ENCODE measurements at regions not wholly inside any gene's neighbourhood (a gene's known extent, or its start where the extent isn't known, plus 50 kb on each side); places are given as distances from the start of the nearest gene placed in this dataset.
"Not testable (repeated sequence)": the region's sequence is repeated elsewhere in the genome, so short reads cannot be mapped to it uniquely, and the experiment has no call there.

DNA sequence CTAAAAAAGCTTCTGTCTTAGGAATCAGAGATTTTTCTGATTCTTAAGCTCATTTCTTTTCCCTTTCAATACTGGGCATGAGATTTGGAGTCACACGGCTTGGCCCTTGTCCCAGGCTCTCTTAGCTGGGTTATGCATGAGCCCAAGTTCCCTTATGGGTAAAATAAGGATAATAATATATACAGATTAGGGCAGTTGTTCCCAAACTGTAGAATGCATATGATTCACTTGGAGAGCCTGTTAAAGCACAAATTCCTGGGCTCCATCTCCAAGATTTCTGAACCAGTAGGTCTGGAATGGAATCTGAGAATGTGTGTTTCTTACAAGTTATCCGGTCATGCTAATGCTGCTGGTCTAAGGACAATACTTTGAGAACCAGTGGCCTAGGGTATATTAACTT lies 154.0 kb downstream of the REEP3 start:
- DNase-seq = no peak

- no peak for DNase-seq
Measured at GRCh38 chr10:63677001-63677400, 155.8 kb downstream of the REEP3 start.

DNA sequence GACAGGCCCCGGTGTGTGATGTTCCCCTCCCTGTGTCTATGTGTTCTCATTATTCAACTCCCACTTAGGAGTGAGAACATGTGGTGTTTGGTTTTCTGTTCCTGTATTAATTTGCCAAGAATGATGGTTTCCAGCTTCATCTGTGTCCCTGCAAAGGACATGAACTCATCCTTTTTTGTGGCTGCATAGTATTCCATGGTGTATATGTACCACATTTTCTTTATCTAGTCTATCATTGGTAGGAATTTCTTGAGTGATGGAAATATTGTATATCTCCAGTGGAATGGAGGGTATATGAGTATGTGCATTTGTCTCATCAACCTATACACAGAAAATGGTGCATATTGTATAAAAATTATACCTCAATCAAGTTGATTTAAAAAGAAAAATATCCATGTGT lies 159.3 kb downstream of the REEP3 start:
- DNase-seq = not testable (repeated sequence)

DNA sequence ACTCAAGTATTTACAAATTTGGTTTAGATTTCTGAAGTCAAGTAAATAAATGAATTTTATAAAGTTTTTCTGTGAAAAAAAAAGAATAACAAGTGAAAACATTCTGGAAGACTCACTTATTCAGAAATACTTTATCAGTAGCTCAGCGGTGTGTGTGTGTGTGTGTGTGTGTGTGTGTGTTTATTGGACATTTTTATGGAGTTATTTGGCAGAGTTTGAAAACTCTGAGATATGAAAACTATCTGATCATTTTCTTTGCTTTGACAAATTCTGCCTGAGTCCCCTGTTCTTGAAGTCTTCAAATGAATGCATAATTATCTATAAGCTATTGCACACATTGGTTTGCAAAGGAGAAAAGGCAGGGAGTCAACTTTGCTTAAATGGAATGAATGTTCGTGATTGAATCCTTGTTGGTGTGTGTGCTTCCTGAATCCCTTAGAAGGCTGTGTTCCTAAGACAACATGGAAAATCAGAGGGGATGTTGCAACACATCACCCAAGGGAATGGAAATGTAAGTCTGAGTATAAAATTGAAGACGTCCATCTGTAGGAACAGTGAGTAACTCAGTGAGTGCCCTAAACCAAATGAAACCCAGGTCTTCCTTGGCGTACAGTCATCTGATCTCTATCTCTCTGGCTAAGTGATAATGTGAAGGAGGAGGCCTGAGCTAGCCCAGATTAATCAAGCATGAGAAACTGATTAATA lies 160.9 kb downstream of the REEP3 start:
- no peak for DNase-seq

DNA sequence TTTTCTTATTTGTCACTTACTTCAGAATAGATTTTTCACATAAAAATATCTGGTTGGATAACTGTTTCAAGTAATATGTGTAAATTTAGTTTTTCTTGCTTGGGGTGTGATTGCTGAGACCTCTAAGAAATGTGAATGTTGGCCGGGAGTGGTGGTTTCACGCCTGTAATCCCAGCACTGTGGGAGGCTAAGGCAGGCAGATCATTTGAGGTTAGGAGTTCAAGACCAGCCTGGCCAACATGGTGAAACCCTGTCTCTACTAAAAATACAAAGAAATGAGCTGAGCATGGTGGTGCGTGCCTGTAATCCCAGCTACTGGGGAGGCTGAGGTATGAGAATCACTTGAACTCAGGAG lies 161.5 kb downstream of the REEP3 start:
- DNase-seq = not testable (repeated sequence)

GRCh38 chr10:63683223-63683622 lies 162.0 kb downstream of the REEP3 start:
- no peak for DNase-seq

DNA sequence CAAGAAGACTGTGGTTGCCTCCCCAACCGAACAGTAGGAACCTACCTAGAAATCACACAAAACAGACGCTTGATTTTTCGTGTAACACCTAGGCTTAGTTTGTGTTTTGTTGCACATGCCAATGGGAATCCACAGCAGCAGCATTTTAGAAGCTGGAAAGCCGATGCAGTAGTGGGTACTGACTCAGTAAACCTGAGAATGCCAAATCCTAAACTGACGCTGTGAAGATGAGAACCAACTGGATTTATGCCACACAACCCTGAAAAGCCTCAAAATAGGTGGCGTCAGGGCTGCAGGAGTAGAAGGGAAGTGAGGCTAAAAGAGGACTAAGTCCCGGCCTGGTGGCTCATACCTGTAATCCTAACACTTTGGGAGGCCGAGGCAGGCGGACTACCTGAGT lies 162.5 kb downstream of the REEP3 start:
- DNase-seq = no peak

DNA sequence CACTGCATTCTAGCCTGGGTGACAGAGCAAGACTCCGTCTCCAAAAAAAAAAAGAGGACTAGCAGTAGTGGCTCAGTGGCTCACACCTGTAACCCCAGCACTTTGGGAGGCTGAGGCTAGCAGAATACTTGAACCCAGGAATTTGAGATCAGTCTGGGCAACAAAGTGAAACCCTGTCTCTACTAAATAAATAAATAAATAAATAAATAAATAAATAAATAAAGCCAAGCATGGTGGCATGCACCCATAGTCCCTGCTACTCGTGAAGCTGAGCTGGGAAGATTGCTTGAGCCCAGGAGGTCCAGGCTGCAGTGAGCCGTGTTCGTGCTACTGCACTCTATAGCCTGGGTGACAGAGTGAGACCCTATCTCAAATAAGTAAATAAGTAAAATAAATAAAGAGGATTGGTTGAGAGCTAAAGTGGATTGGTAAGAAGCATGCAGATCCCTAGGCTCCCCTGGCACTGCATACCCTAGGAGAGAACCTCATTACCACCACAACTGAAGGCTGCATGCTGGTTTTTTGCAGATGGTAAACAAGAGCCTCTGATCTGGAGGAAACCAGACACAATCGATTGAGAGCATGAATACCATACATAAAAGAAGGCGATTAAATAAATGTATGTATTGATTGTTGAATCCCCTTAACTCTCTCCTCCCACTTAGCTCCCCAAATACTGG lies 163.2 kb downstream of the REEP3 start:
- DNase-seq = no peak

DNA sequence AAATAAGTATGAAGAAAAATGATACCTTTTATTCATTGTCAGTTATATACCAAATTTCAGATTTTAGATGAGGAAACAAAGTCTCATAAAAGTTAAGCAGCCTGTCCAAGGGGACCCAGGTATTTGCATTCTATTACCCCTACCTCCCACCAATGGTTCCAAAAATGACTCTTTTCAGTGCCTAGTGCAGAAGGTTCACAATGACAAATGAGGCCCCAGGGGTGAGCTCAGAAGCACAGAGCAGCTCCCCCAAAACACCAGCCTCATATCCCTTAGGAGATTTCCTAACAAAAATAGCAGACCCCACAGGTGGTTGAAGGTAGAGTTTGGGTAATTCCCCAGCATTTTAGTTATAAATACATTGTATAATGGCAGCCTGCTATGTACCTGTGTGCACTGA lies 168.6 kb downstream of the REEP3 start:
- no peak for DNase-seq

DNA sequence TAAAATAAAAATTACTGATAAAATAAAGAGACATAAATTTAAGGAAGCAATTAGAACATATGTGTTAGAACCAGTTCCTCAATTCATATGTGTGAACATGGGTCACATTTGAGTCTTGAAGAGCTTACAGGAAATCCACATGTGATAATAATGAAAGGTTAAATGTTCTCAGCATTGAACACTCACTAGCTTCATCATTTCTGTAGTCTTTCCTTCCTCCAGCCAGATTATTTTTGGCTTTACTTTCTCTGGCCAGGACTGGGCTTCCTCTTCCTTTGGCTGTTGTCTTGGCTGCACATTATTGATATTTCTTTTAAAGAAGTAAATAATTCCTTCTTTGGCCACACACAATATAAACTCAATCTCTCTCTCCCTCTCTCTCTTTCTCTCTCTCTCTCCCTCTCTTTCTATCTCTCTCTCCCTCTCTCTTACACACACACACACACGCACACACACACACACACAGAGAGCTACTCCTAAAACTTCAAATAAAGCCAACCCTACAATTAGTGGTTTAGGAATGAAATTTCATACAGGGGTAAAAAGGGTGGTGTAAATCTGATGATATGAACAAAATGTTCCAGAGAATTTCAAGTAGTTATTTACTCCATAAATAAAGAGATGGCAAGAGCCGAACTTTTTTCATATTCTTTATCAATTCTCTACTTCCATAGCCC lies 171.2 kb downstream of the REEP3 start:
- DNase-seq = no peak

DNA sequence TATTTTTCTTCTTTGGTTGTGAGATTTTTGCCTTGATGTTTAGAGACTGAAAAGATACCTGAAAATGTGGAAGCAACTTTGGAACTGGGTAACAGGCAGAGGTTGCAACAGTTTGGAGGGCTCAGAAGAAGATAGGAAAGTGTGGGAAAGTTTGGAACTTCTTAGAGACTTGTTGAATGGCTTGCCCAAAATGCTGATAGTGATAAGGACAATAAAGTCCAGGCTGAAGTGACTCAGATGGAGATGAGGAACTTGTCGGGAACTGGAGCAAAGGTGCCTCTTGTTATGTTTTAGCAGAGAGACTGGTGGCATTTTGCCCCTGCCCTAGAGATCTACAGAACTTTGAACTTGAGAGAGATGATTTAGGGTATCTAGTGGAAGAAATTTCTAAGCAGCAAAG lies 171.8 kb downstream of the REEP3 start:
- not testable (repeated sequence) for DNase-seq

- DNase-seq = no peak
Measured at GRCh38 chr10:63696205-63696604, 175.0 kb downstream of the REEP3 start.

- DNase-seq = no peak
Measured at GRCh38 chr10:63697956-63698786, 177.0 kb downstream of the REEP3 start.

DNA sequence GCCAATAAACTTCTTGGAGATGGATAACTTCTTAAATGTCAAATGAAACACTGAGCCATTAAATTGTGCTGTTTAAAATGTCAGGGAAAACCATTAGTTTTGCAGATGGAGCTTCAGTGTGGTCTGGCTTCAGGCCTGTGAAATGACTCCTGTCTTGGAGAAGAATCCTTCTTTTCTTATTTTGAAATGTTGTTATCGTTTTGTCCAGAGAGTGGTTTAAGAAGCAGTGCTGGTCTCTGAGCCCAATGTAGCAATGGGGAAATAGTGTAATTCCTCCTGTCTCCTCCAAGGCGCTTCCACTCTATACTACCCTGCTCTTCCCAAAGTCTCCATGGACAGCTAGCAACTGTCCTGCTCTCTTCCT lies 177.6 kb downstream of the REEP3 start:
- no peak for DNase-seq

GRCh38 chr10:63699785-63700613 lies 178.8 kb downstream of the REEP3 start:
- no peak for DNase-seq

- no peak for DNase-seq
Measured at GRCh38 chr10:63700631-63701156, 179.5 kb downstream of the REEP3 start.

DNA sequence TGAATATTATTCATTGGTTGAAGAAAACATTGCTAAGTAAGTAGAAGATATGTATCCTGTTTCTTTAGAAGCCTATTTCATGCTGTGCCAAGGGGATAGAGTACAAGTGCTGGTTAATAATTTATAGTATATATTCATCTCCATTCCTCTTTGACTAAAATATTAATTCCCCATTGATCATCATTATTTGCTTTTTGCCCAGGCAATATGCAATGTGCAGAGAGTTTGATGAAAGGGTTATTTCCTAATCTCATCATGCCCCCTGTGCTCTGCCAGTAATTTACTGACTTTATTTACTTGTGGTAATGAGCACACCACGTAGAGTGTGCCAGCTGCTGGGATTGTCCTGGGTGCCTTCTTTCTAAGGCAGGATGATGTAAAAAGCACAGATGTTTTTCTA lies 180.9 kb downstream of the REEP3 start:
- DNase-seq = no peak

DNA sequence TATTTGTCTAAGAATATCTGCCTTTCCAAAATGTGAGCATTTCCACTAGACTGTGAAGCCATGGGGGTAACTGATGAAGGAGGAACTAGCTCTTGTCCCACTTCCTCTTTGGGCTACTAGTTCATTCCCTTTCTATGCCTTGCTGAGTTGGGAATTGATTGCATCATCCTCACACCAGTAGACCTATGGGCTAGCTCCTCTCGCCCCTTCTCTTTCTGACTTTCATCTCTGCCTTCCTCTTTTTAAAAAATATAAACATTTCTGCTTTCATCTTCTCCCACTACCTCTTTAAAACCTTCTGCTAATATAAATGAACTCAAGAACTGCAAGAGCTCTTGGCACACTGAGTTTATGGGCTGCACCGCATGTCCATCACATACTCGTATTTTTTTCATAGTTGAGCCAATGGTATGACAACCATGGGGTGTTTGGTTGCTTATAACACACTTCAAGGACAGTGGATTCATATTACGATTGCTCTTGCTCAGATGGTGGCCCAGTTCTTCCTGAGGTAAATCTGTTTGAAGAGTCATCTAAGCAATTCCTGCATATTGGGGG lies 182.0 kb downstream of the REEP3 start:
- DNase-seq = no peak

DNA sequence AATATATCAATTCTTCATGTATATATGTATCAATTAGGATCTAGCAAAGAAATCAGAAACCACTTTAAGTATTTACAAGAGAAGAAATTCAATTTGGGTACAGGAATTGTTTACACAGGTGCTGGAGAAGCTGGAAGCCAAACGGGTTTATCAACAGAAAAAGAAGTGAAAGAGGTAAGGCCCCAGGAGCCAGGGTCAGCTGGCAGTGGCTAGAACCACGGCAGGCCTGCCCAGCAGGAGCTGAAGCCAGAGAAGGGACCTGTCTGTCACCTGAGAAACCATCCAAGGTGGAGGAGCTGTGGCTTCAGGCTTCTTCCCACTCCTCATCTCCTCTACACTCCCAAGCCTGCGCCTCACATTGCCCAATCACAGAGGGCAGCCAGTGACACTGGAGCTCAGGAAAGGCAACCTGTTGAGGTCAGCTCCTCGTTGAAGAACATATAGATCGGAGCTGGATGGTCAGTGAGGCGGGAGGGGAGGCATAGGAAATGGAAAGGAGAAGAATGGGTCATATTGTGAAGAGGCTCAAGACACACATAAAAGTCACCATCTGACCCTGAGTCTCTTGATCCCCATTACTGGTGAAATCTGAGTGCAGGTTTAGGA lies 182.6 kb downstream of the REEP3 start:
- DNase-seq = no peak

DNA sequence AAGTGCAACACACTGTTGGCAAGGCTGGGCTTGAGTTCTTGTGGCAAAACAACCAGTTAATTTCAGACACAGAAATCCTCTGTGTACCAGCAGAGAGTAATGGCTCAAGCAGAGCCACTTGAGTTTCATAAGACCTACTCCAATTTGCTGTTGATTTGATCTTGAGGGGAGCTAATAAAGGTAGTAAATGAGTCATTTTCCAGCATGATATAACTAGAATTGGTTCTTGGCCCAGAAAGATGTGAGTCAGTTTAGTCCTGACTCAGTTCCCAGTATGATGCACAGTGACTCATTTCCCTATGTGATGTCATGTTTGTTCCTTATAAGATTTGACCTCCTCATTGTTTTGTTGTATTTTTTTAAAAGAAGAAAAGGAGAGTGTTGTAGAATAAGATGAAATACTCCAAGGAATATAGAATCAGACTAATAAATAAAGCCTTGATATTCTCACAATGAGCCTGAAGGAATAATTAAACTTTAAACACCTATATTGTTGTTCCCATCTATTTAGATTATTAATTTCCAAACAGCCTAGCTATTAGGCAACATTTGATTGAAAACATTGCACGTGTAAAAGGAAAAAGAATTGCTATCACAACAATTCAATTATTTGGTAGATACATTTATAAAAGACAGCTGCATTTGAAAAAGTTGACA lies 186.2 kb downstream of the REEP3 start:
- DNase-seq = no peak

GRCh38 chr10:63708421-63708820 lies 187.2 kb downstream of the REEP3 start:
- DNase-seq = no peak
